Kidney (tissue), 13 donors: ENCODE measurements at regions not wholly inside any gene's neighbourhood (a gene's known extent, or its start where the extent isn't known, plus 50 kb on each side); places are given as distances from the start of the nearest gene placed in this dataset.

Experiments
- DNase-seq, 5 donors: peaks; one replicate each; pipeline ENCODE4 v3.0.0-alpha.2; 2013 to 2020
- FAIRE-seq: peaks from 2 replicates; lab custom pipeline; 2012; peaks lifted over from hg19 to GRCh38; lab: Jason Lieb, UNC
- H3K27ac ChIP-seq, 2 donors: one replicate each; pipeline ENCODE4 v1.7.0; 2013; ENCODE audit warnings: low read depth in 2 of 2, low read length in 2 of 2, inconsistent platforms in 1 of 2
- H3K27me3 ChIP-seq: one replicate; pipeline ENCODE4 v1.7.1; 2013; ENCODE audit warnings: low read length, inconsistent platforms; ENCODE audit not compliant: control insufficient read depth, insufficient read depth
- H3K36me3 ChIP-seq, 3 donors: one replicate each; pipeline versions ENCODE4 v1.7.0 to v1.7.1; 2013; ENCODE audit warnings: low read length in 3 of 3, control low read depth in 1 of 3, inconsistent platforms in 1 of 3; ENCODE audit not compliant: insufficient read depth in 3 of 3, control insufficient read depth in 2 of 3
- H3K4me1 ChIP-seq, 3 donors: one replicate each; pipeline versions ENCODE4 v1.7.0 to v1.7.1; 2013; ENCODE audit warnings: low read length in 3 of 3, inconsistent platforms in 1 of 3, low read depth in 1 of 3; ENCODE audit not compliant: control insufficient read depth in 2 of 3, insufficient read depth in 2 of 3
- H3K4me3 ChIP-seq, 3 donors: one replicate each; pipeline versions ENCODE4 v1.7.0 to v1.8.1; 2013; ENCODE audit warnings: low read length in 3 of 3, control low read depth in 1 of 3, inconsistent platforms in 1 of 3
- H3K9ac ChIP-seq, 3 donors: one replicate each; pipeline versions ENCODE4 v1.7.0 to v1.7.1; 2013; ENCODE audit warnings: low read length in 3 of 3, control low read depth in 1 of 3, inconsistent platforms in 1 of 3
- H3K9me3 ChIP-seq, 3 donors: one replicate each; pipeline versions ENCODE4 v1.7.0 to v1.7.1; 2013; ENCODE audit warnings: low read length in 3 of 3, control low read depth in 1 of 3, inconsistent platforms in 1 of 3; ENCODE audit not compliant: control insufficient read depth in 2 of 3, insufficient read depth in 1 of 3
- CTCF ChIP-seq: IDR thresholded peaks from 3 replicates; pipeline ENCODE4 v1.5.1; 2012; ENCODE audit warnings: mild to moderate bottlenecking, moderate library complexity, borderline replicate concordance; ENCODE audit not compliant: insufficient read depth; ENCODE audit errors: extremely low read depth
- intact Hi-C: fragments of 100-400 bp; cut with DNase I; formaldehyde crosslinking; loops from one replicate; pipeline ENCODE4 v1.11.1; 2022
- donor health status: control.
- donor health status: control.
- donor health status: control.
- donor health status: control.
- donor health status: control.
- donor health status: DM: yes; HTN: yes; CAD: no.
- donor health status: Normal renal cell carcinoma (clear cell type).

GRCh38 chrX:79704325-79704724, 310.2 kb upstream of the TBX22 start:
- Histone ChIP-seq H3K4me1 (no peaks in the 10 kb centered on the region), H3K27me3 (no peaks in the 10 kb centered on the region), H3K4me3 (no peak overlapping the region), H3K36me3 (no peaks in the 10 kb centered on the region), H3K9ac (no peak overlapping the region), H3K9me3 (no peaks in the 10 kb centered on the region), H3K27ac (no peak overlapping the region)
- TF ChIP-seq CTCF, result no peak
- FAIRE-seq (no peak), DNase-seq (no peak)
- intact Hi-C loops, result no loop called here

- no peak for TF ChIP-seq CTCF
- intact Hi-C loops, result no loop called here
- Histone ChIP-seq H3K4me3 (no peak overlapping the region), H3K9me3 (no peaks in the 10 kb centered on the region), H3K9ac (no peak overlapping the region), H3K4me1 (no peaks in the 10 kb centered on the region), H3K27ac (no peak overlapping the region), H3K27me3 (no peaks in the 10 kb centered on the region), H3K36me3 (no peaks in the 10 kb centered on the region)
- no peak for DNase-seq
- no peak for FAIRE-seq
These were observed 306.0 kb upstream of the TBX22 start for GRCh38 chrX:79708581-79708980.

GRCh38 chrX:79715448-79715847, 299.1 kb upstream of the TBX22 start:
- Histone ChIP-seq H3K9me3 (no peaks in the 10 kb centered on the region), H3K9ac (no peak overlapping the region), H3K27me3 (no peaks in the 10 kb centered on the region), H3K27ac (no peak overlapping the region), H3K36me3 (no peaks in the 10 kb centered on the region), H3K4me1 (no peaks in the 10 kb centered on the region), H3K4me3 (no peak overlapping the region)
- DNase-seq (no peak), FAIRE-seq (peak; percentile 74)
- intact Hi-C loops, result no loop called here
- TF ChIP-seq CTCF, result no peak

GRCh38 chrX:79719568-79720231, 294.9 kb upstream of the TBX22 start:
- intact Hi-C loops, result no loop called here

More at GRCh38 chrX:79719568-79720231, 294.9 kb upstream of the TBX22 start:
- Histone ChIP-seq H3K9me3 (no peaks in the 10 kb centered on the region), H3K27me3 (no peaks in the 10 kb centered on the region), H3K36me3 (no peaks in the 10 kb centered on the region), H3K4me1 (no peaks in the 10 kb centered on the region), H3K27ac (no peak overlapping the region), H3K9ac (no peak overlapping the region), H3K4me3 (no peak overlapping the region)
- no peak for DNase-seq
- no peak for TF ChIP-seq CTCF
- FAIRE-seq, result no peak
